Fibroblast of the aortic adventitia (primary cell): ENCODE measurements at regions not wholly inside any gene's neighbourhood (a gene's known extent, or its start where the extent isn't known, plus 50 kb on each side); places are given as distances from the start of the nearest gene placed in this dataset.

Experiments used
- DNase-seq: peaks from one replicate; pipeline ENCODE4 v3.0.0-alpha.2; 2010; ENCODE audit warnings: low read depth
- H3K4me3 ChIP-seq: 2 replicates; pipeline ENCODE4 v1.5.1; 2011; ENCODE audit warnings: low read depth, mild to moderate bottlenecking, control low read depth, low read length, moderate library complexity
- CTCF ChIP-seq: IDR thresholded peaks from 2 replicates; pipeline ENCODE4 v1.5.1; 2011; ENCODE audit warnings: mild to moderate bottlenecking, low read length, control low read depth, inconsistent platforms; ENCODE audit not compliant: insufficient read depth

DNA sequence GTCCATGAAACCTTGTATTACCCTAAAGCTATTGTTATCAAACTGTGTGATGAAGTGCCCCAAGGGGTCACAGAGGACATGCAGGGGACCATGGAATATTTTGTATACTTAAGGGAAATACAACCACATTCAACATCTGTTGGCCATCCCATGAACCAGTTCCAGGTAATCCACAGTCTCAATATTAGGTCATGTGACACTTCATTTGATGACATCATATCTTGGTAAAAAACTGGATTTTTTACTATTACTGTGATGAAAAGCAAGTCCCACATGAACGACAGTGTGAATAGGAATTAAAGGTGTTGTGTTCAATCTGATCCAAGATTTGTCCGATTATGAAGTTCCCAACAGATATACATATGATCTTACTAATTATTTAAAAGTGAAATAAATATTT lies 355.2 kb downstream of the IRS2 start:
- no peak for TF ChIP-seq CTCF
- H3K4me3 ChIP-seq, result no peak overlapping the region
- DNase-seq, result no peak

- no peak for DNase-seq
- TF ChIP-seq CTCF, result no peak
These were observed 358.2 kb downstream of the IRS2 start for GRCh38 chr13:109428146-109428545.

DNA sequence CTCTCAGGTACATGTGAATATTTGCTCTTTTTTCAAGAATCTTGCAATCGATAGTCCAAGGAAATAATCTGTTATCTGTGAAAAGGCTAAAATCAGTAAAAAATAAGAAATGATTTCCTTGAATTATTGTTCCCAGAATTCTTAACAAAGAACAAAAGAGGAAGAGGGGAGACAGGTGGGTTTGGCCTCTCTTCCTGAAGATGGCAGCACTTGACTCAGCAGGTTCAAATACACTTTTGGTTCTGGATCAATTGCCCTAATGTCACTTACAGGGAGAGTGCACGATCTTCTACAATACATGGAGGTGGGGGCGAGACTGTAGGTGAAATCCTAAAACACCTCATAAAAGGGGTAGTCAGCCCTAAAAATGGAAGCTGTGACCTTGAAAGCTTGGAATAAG lies 358.7 kb downstream of the IRS2 start:
- no peak overlapping the region for H3K4me3 ChIP-seq
- no peak for TF ChIP-seq CTCF
- DNase-seq, result no peak

More at GRCh38 chr13:109428146-109428545, 358.2 kb downstream of the IRS2 start:
- no peak overlapping the region for H3K4me3 ChIP-seq

DNA sequence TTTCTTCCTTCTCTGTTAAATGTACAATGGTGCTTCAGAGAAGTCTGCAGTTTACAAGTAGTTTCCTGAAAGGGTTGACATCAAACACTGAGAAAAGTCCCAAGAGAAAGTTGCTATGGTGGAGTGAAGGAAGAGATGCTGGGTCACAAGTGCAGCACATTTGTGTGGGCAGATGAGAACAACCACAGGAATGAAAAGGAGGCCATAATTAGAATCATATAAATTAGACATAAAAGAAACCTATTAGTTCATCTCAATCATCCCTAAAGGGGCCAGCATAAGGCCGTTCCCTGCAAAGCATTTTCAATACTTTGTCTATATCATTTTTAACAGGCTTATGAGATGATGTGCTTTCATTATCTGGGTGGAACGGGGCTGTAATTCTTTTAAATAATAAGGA lies 359.2 kb downstream of the IRS2 start:
- no peak for DNase-seq
- H3K4me3 ChIP-seq, result no peak overlapping the region
- no peak for TF ChIP-seq CTCF

GRCh38 chr13:109426690-109426990 lies 359.7 kb downstream of the IRS2 start:
- H3K4me3 ChIP-seq, result no peak overlapping the region
- TF ChIP-seq CTCF, result no peak
- DNase-seq, result no peak

GRCh38 chr13:109425821-109426689 lies 360.3 kb downstream of the IRS2 start:
- no peak overlapping the region for H3K4me3 ChIP-seq
- no peak for DNase-seq
- no peak for TF ChIP-seq CTCF

- DNase-seq, result no peak
These were observed 364.2 kb downstream of the IRS2 start for GRCh38 chr13:109422161-109422560.

More at GRCh38 chr13:109422161-109422560, 364.2 kb downstream of the IRS2 start:
- no peak for TF ChIP-seq CTCF
- H3K4me3 ChIP-seq, result no peak overlapping the region
